GM23248 (cell line): ENCODE measurements at regions not wholly inside any gene's neighbourhood (a gene's known extent, or its start where the extent isn't known, plus 50 kb on each side); places are given as distances from the start of the nearest gene placed in this dataset.

Source experiments
- EZH2 ChIP-seq: fragments of 200-600 bp; sonication (generic); IDR thresholded peaks from 2 replicates; pipeline ENCODE4 v1.6.1; 2018; ENCODE audit warnings: antibody characterized with exemption, mild to moderate bottlenecking; ENCODE audit not compliant: insufficient read depth, poor library complexity, severe bottlenecking
- EZH2phosphoT487 ChIP-seq: fragments of 200-600 bp; sonication (generic); IDR thresholded peaks from 2 replicates; pipeline ENCODE4 v1.6.1; 2018; ENCODE audit warnings: antibody characterized with exemption, moderate library complexity, mild to moderate bottlenecking, low read depth; ENCODE audit not compliant: insufficient read depth

DNA sequence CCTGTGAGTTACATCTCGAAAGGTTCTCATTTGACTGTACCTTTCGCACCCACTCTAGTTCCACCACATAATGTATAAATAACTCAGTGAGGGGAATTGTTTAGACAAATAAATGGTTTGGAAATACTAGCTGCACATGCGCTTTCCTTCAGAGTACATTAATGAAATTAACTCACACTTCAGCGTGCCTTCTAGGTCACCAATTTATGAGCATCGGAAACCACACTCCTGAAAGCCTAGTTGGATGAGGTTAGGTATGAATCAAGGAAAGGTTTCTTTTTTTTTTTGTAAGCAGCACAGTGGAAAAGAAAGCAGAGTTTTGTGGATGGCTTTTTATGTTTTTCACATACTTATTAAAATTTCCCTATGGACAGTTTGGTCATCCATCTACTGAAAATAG is 247.8 kb upstream of the TCF21 start:
- TF ChIP-seq EZH2 (no peak), EZH2phosphoT487 (no peak)
